Endothelial cell (in vitro differentiated cells): ENCODE measurements at regions not wholly inside any gene's neighbourhood (a gene's known extent, or its start where the extent isn't known, plus 50 kb on each side); places are given as distances from the start of the nearest gene placed in this dataset.

ENCODE experiments used
- DNase-seq: peaks from one replicate; pipeline ENCODE4 v3.0.0; 2021; ENCODE audit warnings: low spot score
- H3K27ac Mint-ChIP-seq: one replicate; pipeline ENCODE4 v1.8.0; 2021; ENCODE audit warnings: mixed read lengths, inconsistent platforms; ENCODE audit not compliant: unreplicated experiment
- H3K27me3 Mint-ChIP-seq: one replicate; pipeline ENCODE4 v1.8.0; 2021; ENCODE audit warnings: mild to moderate bottlenecking, moderate library complexity, mixed read lengths, inconsistent platforms; ENCODE audit not compliant: unreplicated experiment
- H3K36me3 Mint-ChIP-seq: one replicate; pipeline ENCODE4 v1.8.0; 2021; ENCODE audit warnings: mild to moderate bottlenecking, low read depth, mixed read lengths, inconsistent platforms; ENCODE audit not compliant: unreplicated experiment
- H3K4me1 Mint-ChIP-seq: one replicate; pipeline ENCODE4 v1.8.0; 2021; ENCODE audit warnings: mild to moderate bottlenecking, mixed read lengths, inconsistent platforms; ENCODE audit not compliant: unreplicated experiment
- H3K4me3 Mint-ChIP-seq: one replicate; pipeline ENCODE4 v1.8.0; 2021; ENCODE audit warnings: mild to moderate bottlenecking, mixed read lengths, inconsistent platforms; ENCODE audit not compliant: unreplicated experiment
- H3K9me3 Mint-ChIP-seq: one replicate; pipeline ENCODE4 v1.8.0; 2021; ENCODE audit warnings: mixed read lengths, inconsistent platforms; ENCODE audit not compliant: unreplicated experiment
- CTCF ChIP-seq: fragments of 200-600 bp; sonication (generic); IDR thresholded peaks from one replicate; pipeline ENCODE4 v1.5.0; 2021; ENCODE audit warnings: antibody characterized with exemption; ENCODE audit not compliant: unreplicated experiment

DNA sequence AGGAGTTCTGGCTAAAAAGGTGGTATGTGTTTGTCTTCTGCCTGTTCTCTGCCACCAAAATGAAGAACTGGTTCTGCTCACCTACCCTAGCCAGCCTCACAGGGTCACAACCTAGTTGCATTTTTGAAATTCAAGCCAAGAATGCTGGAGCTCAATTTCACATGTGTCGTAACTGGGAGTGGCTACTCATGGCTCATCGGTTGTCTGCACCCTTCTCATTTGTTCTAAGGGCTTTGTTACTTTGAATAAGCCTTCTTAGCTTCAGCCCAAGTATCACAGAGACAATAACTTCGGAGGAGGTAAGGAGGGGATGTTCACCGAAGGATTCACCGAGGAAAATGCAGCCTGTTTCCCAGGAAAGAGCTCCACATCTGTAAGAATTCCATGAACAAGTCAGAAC lies 134.3 kb upstream of the RARB start:
- DNase-seq, result no peak
- Mint-ChIP-seq H3K27me3 (no peaks in the 10 kb centered on the region), H3K9me3 (no peaks in the 10 kb centered on the region), H3K4me3 (no peak overlapping the region), H3K36me3 (no peaks in the 10 kb centered on the region), H3K4me1 (no peaks in the 10 kb centered on the region), H3K27ac (no peak overlapping the region)
- no peak for TF ChIP-seq CTCF

DNA sequence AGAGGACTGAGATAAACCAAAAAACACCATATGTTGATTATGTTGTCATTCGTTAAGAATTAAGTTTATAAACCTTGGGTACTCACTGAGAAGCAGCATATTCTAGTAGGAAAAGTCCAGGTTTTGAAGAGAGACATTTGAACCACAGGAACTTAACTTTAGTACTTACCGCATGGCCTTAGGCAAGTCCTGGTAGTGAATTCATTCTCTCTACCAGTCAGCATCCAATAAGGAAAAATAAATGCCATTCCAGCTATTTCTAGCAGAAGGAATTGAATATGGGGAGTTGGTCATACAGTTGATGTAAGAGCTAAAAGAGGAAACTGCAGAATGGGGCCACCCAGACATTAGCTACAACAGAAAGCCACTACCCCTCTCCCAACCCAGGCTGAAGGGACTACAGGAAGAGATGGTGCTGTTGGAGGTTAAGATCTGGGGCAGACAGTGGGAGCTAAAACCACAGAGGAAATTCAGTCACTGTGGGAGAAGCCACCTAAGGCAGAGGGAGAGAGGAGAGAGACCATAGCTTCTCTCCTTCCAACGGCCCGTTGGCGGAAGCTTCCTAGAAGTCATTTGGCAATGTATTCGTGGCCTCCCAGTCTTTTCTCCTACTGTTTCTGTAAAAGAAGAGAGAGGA lies 133.8 kb upstream of the RARB start:
- no peak overlapping the region for H3K4me3 Mint-ChIP-seq
- no peaks in the 10 kb centered on the region for H3K27me3 Mint-ChIP-seq
- no peaks in the 10 kb centered on the region for H3K9me3 Mint-ChIP-seq
- no peaks in the 10 kb centered on the region for H3K4me1 Mint-ChIP-seq
- H3K27ac Mint-ChIP-seq, result no peak overlapping the region
- H3K36me3 Mint-ChIP-seq, result no peaks in the 10 kb centered on the region
- no peak for TF ChIP-seq CTCF
- no peak for DNase-seq

DNA sequence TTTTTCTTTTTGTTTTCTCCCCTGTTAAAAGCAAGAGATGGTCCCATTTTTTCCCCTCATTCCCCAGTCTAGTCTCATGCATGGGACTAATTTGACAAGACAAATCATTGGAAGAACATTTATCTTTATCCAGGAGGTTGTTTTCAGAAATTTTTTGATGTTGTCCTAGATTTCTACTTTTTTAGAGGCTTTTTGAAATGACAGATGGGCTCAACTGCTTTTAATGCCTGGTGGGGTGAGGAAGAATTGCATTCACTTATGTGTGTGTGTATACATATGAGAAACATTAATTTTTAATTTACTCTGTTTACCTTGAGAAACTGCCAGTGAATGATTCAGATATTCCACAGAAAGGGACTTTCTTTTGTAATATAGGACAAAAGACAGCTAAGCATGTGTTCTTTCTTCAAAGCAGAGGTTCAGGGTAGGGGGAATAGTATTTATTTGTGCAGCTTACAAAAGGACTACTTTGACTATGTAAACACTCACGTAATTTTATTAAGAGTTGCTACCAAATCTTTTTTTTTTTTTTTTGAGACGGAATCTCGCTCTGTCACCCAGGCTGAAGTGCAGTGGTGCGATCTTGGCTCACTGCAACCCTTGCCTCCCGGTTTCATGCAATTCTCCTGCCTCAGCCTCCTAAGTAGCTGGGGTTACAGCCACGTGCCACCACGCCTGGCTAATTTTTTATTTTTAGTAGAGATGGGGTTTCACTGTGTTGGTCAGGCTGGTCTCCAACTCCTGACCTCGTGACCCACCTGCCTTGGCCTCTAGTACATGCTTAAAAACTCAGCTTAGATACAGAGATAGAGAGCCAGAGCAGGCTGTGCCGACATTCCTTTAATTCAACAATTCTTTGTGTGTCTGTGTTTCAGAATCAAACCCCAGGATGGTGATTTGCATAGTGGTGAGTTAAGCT lies 130.1 kb upstream of the RARB start:
- no peak overlapping the region for H3K4me3 Mint-ChIP-seq
- TF ChIP-seq CTCF, result no peak
- no peaks in the 10 kb centered on the region for H3K27me3 Mint-ChIP-seq
- no peaks in the 10 kb centered on the region for H3K36me3 Mint-ChIP-seq
- no peak for DNase-seq
- no peak overlapping the region for H3K27ac Mint-ChIP-seq
- H3K9me3 Mint-ChIP-seq, result no peaks in the 10 kb centered on the region
- H3K4me1 Mint-ChIP-seq, result no peaks in the 10 kb centered on the region

- Mint-ChIP-seq H3K36me3 (no peaks in the 10 kb centered on the region), H3K9me3 (no peaks in the 10 kb centered on the region), H3K27ac (no peak overlapping the region), H3K27me3 (no peaks in the 10 kb centered on the region), H3K4me1 (no peaks in the 10 kb centered on the region), H3K4me3 (no peak overlapping the region)
- DNase-seq, result no peak
- no peak for TF ChIP-seq CTCF
Observed at GRCh38 chr3:25300141-25300540, 127.9 kb upstream of the RARB start.

DNA sequence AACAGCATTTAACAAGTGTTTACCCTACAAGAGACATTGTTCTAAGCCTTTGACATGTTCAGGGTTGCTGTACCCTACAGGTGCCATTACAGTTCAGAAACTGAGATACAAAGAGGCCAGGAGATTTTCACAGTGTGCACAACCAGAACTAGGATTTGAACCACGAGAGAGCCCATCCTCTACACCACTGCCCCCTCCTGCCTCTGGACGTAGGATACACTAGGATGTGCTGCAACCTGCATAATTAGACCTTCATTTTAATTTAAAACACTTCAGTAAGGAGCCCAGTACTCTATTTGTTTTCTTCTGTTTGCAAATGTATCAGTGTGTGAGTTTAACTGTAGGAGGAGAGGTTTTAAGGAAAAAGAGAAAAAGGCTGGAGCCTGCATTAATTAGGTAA lies 123.1 kb upstream of the RARB start:
- Mint-ChIP-seq H3K36me3 (no peaks in the 10 kb centered on the region), H3K27me3 (no peaks in the 10 kb centered on the region), H3K9me3 (no peaks in the 10 kb centered on the region), H3K4me3 (no peak overlapping the region), H3K27ac (no peak overlapping the region), H3K4me1 (no peaks in the 10 kb centered on the region)
- DNase-seq, result no peak
- no peak for TF ChIP-seq CTCF
